Vagina (tissue), 2 donors: ENCODE measurements at regions not wholly inside any gene's neighbourhood (a gene's known extent, or its start where the extent isn't known, plus 50 kb on each side); places are given as distances from the start of the nearest gene placed in this dataset.

Experiments used
- POLR2A ChIP-seq, 2 donors: fragments of 450-650 bp; IDR thresholded peaks; one replicate each; pipeline ENCODE4 v1.6.1; 2017; ENCODE audit warnings: antibody characterized with exemption in 2 of 2, mild to moderate bottlenecking in 2 of 2, moderate library complexity in 2 of 2
- POLR2AphosphoS5 ChIP-seq, 2 donors: sonication (generic); formaldehyde crosslinking; IDR thresholded peaks; one replicate each; pipeline ENCODE4 v1.9.0; 2017; ENCODE audit warnings: antibody characterized with exemption in 2 of 2, mild to moderate bottlenecking in 2 of 2, low read depth in 1 of 2; ENCODE audit not compliant: insufficient read depth in 1 of 2
- TF ChIP-seq, protein P1 (sequence below), 3 experiments: fragments of 450-650 bp in 2 of 3; fragments of 200-600 bp in 1 of 3; sonication (generic) in 1 of 3; IDR thresholded peaks; one replicate each; pipeline ENCODE4 v1.5.1; 2017 to 2019; ENCODE audit warnings: antibody characterized with exemption in 3 of 3, mild to moderate bottlenecking in 2 of 3, moderate library complexity in 2 of 3

DNA sequence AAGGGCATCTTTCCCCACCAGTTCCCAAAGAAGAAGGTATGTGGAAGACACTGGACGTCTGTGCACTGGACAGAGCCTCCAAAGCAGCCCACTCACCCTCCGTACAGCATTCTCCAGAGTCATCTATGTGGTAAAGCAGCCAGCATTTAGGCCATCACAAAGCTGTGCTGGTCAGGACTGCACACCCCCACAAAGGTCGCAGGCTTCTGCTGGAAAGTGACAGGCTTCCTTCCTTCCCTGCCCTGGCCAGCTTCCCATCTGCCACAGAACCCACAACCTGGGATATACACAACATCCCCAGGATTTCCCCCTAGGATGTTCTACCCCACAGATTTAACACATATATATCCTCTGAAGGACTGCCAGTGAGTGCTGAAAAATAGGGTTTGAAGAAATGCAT is 64.6 kb upstream of the GALNT15 start:
- TF ChIP-seq, protein P1, sequence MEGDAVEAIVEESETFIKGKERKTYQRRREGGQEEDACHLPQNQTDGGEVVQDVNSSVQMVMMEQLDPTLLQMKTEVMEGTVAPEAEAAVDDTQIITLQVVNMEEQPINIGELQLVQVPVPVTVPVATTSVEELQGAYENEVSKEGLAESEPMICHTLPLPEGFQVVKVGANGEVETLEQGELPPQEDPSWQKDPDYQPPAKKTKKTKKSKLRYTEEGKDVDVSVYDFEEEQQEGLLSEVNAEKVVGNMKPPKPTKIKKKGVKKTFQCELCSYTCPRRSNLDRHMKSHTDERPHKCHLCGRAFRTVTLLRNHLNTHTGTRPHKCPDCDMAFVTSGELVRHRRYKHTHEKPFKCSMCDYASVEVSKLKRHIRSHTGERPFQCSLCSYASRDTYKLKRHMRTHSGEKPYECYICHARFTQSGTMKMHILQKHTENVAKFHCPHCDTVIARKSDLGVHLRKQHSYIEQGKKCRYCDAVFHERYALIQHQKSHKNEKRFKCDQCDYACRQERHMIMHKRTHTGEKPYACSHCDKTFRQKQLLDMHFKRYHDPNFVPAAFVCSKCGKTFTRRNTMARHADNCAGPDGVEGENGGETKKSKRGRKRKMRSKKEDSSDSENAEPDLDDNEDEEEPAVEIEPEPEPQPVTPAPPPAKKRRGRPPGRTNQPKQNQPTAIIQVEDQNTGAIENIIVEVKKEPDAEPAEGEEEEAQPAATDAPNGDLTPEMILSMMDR (IDR thresholded peaks at IDR 0.05): no peak
- no peak for TF ChIP-seq POLR2AphosphoS5 (IDR thresholded peaks at IDR 0.05; ENCODE audit: insufficient read depth in 1 of 2, low read depth in 1 of 2)
- TF ChIP-seq POLR2A (IDR thresholded peaks at IDR 0.05): no peak
